ENCODE measurements at regions not wholly inside any gene's neighbourhood (a gene's known extent, or its start where the extent isn't known, plus 50 kb on each side); places are given as distances from the start of the nearest gene placed in this dataset.

DNA sequence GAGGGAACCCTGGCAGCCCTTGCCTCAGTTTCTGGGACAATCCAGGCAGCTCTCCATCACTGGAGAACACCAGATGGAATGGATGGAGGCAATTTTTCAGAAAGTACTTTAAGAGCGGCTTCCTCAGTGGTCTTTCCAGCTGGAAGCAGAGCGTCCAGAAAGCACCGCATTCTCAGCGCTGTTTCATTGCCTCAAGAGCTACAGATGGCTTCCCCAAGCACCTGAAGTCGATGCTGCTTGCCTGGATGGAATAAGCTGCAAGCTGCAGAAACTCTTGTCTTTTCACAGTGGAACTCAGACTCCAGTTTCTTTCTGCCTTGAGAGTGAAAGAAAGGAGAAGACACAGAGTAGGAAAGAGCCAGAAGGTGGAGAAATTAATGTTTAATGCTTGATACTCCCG lies 766.9 kb downstream of the TDRD15 start:
- Histone ChIP-seq H3K4me1 (ENCODE audit: control insufficient read depth, extremely low read depth, insufficient read depth, low read length) (peaks cover 8% of the 10 kb centered on the region), H3K4me2 (ENCODE audit: extremely low read depth, insufficient read depth, low read length) (no peak overlapping the region), H3K27ac (ENCODE audit: insufficient read depth, low read length) (no peak overlapping the region), H3K9ac (ENCODE audit: insufficient read depth, low read length) (no peak overlapping the region), H3K9me3 (ENCODE audit: control insufficient read depth, insufficient read depth, low read depth, low read length) (no peaks in the 10 kb centered on the region), H3K4me3 (replicated peaks in 1 of 4; ENCODE audit: control extremely low read depth in 1 of 4, insufficient read depth in 1 of 4, low read depth in 3 of 4, low read length in 4 of 4) (no peak overlapping the region), H4K20me1 (ENCODE audit: control insufficient read depth, extremely low read depth, insufficient read depth, low read length) (no peaks in the 10 kb centered on the region), H3K36me3 (ENCODE audit: control insufficient read depth, insufficient read depth, low read length) (no peaks in the 10 kb centered on the region), H3K79me2 (ENCODE audit: control insufficient read depth, insufficient read depth, low read length) (no peaks in the 10 kb centered on the region), H2AFZ (ENCODE audit: low read length) (no peak overlapping the region), H3K27me3 (ENCODE audit: control insufficient read depth, insufficient read depth, low read length) (no peaks in the 10 kb centered on the region)
- TF ChIP-seq, protein P1, sequence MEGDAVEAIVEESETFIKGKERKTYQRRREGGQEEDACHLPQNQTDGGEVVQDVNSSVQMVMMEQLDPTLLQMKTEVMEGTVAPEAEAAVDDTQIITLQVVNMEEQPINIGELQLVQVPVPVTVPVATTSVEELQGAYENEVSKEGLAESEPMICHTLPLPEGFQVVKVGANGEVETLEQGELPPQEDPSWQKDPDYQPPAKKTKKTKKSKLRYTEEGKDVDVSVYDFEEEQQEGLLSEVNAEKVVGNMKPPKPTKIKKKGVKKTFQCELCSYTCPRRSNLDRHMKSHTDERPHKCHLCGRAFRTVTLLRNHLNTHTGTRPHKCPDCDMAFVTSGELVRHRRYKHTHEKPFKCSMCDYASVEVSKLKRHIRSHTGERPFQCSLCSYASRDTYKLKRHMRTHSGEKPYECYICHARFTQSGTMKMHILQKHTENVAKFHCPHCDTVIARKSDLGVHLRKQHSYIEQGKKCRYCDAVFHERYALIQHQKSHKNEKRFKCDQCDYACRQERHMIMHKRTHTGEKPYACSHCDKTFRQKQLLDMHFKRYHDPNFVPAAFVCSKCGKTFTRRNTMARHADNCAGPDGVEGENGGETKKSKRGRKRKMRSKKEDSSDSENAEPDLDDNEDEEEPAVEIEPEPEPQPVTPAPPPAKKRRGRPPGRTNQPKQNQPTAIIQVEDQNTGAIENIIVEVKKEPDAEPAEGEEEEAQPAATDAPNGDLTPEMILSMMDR (conservative IDR thresholded peaks at IDR 0.05 in 1 of 2, IDR thresholded peaks at IDR 0.05 in 1 of 2; ENCODE audit: low read depth in 1 of 2, low read length in 2 of 2) = no peak
- TF ChIP-seq EZH2 (IDR thresholded peaks at IDR 0.05; ENCODE audit: low read length, missing control alignments) = no peak
- DNase-seq (ENCODE audit: low read depth in 2 of 2) = no peak

DNA sequence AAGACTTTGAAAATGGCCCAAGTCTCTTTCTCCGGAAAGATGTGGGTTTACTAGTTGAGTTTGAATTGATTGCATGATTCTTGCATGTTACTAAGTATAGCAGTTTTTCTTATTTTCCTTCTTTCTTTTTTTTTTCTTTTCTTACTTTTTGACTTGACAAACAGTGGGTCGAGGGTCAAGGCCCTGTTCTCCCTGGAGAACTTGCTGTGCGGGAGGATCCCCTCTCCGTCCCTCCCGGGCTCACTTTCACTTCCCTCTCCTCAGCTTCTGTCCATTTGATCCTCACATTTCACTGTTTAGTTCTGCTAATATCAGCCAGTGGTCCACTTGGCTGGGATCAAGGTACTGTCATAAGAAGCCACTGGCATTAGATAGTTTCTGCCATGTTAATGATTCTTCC lies 767.4 kb downstream of the TDRD15 start:
- Histone ChIP-seq H3K36me3 (ENCODE audit: control insufficient read depth, insufficient read depth, low read length) (no peaks in the 10 kb centered on the region), H3K4me2 (ENCODE audit: extremely low read depth, insufficient read depth, low read length) (peak overlapping the region; percentile 57), H3K9me3 (ENCODE audit: control insufficient read depth, insufficient read depth, low read depth, low read length) (no peaks in the 10 kb centered on the region), H3K27ac (ENCODE audit: insufficient read depth, low read length) (peak overlapping the region; percentile 49), H3K4me3 (replicated peaks in 1 of 4; ENCODE audit: control extremely low read depth in 1 of 4, insufficient read depth in 1 of 4, low read depth in 3 of 4, low read length in 4 of 4) (peak overlapping the region in 1 of 4 experiments; percentile 31), H3K9ac (ENCODE audit: insufficient read depth, low read length) (no peak overlapping the region), H4K20me1 (ENCODE audit: control insufficient read depth, extremely low read depth, insufficient read depth, low read length) (no peaks in the 10 kb centered on the region), H3K79me2 (ENCODE audit: control insufficient read depth, insufficient read depth, low read length) (no peaks in the 10 kb centered on the region), H3K4me1 (ENCODE audit: control insufficient read depth, extremely low read depth, insufficient read depth, low read length) (peaks cover 8% of the 10 kb centered on the region), H3K27me3 (ENCODE audit: control insufficient read depth, insufficient read depth, low read length) (no peaks in the 10 kb centered on the region), H2AFZ (ENCODE audit: low read length) (peak overlapping the region; percentile 70)
- TF ChIP-seq EZH2 (IDR thresholded peaks at IDR 0.05; ENCODE audit: low read length, missing control alignments) = no peak
- TF ChIP-seq, protein P1 (conservative IDR thresholded peaks at IDR 0.05 in 1 of 2, IDR thresholded peaks at IDR 0.05 in 1 of 2; ENCODE audit: low read depth in 1 of 2, low read length in 2 of 2) = no peak
- DNase-seq (ENCODE audit: low read depth in 2 of 2) = no peak

DNA sequence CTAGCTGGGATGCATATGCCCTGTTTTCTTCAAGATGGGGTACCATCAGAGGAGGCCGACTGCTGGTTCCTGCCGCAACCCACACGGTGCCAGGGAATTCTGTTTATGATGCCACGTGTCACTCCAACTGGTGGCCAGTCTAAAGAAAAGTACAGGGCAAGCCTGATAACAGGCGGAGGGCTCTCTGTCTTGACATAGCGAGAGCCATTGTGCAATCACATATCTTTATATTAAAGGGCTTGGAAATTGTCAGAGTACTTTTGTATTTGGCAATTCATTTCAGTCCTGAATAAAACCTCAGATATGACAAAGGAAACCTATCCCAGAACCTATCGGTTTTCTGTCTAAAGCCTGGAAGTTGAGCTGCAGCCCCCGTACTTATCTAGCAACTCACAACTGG lies 768.4 kb downstream of the TDRD15 start:
- Histone ChIP-seq H4K20me1 (ENCODE audit: control insufficient read depth, extremely low read depth, insufficient read depth, low read length) (no peaks in the 10 kb centered on the region), H3K27me3 (ENCODE audit: control insufficient read depth, insufficient read depth, low read length) (no peaks in the 10 kb centered on the region), H3K4me1 (ENCODE audit: control insufficient read depth, extremely low read depth, insufficient read depth, low read length) (peaks cover 8% of the 10 kb centered on the region), H3K9me3 (ENCODE audit: control insufficient read depth, insufficient read depth, low read depth, low read length) (no peaks in the 10 kb centered on the region), H2AFZ (ENCODE audit: low read length) (peak overlapping the region; percentile 61), H3K27ac (ENCODE audit: insufficient read depth, low read length) (peak overlapping the region; percentile 31), H3K79me2 (ENCODE audit: control insufficient read depth, insufficient read depth, low read length) (no peaks in the 10 kb centered on the region), H3K4me2 (ENCODE audit: extremely low read depth, insufficient read depth, low read length) (peak overlapping the region; percentile 9), H3K9ac (ENCODE audit: insufficient read depth, low read length) (no peak overlapping the region), H3K4me3 (replicated peaks in 1 of 4; ENCODE audit: control extremely low read depth in 1 of 4, insufficient read depth in 1 of 4, low read depth in 3 of 4, low read length in 4 of 4) (no peak overlapping the region), H3K36me3 (ENCODE audit: control insufficient read depth, insufficient read depth, low read length) (no peaks in the 10 kb centered on the region)
- peak in 1 of 2 donors; percentile 35 for DNase-seq (ENCODE audit: low read depth in 2 of 2)
- TF ChIP-seq, protein P1 (conservative IDR thresholded peaks at IDR 0.05 in 1 of 2, IDR thresholded peaks at IDR 0.05 in 1 of 2; ENCODE audit: low read depth in 1 of 2, low read length in 2 of 2) = no peak
